Ishikawa (cell line): ENCODE measurements at regions not wholly inside any gene's neighbourhood (a gene's known extent, or its start where the extent isn't known, plus 50 kb on each side); places are given as distances from the start of the nearest gene placed in this dataset.

Source experiments
- CREB1 ChIP-seq: IDR thresholded peaks from 2 replicates; pipeline ENCODE4 v1.6.1; 2012; ENCODE audit warnings: low read depth
- EGR1 ChIP-seq: IDR thresholded peaks from 2 replicates; pipeline ENCODE4 v1.6.1; 2012
- EP300 ChIP-seq: IDR thresholded peaks from 2 replicates; pipeline ENCODE4 v1.6.1; 2012; ENCODE audit warnings: borderline replicate concordance
- FOXM1 ChIP-seq: IDR thresholded peaks from 2 replicates; pipeline ENCODE4 v1.6.1; 2012; ENCODE audit warnings: low read depth, borderline replicate concordance
- MAX ChIP-seq: IDR thresholded peaks from 2 replicates; pipeline ENCODE4 v1.6.1; 2012
- NFIC ChIP-seq: IDR thresholded peaks from 2 replicates; pipeline ENCODE4 v1.6.1; 2012
- RAD21 ChIP-seq: IDR thresholded peaks from 2 replicates; pipeline ENCODE4 v1.6.1; 2012; ENCODE audit warnings: low read depth
- TAF1 ChIP-seq: IDR thresholded peaks from 2 replicates; pipeline ENCODE4 v1.6.1; 2012; ENCODE audit warnings: low read depth, mild to moderate bottlenecking
- TEAD4 ChIP-seq: IDR thresholded peaks from 2 replicates; pipeline ENCODE4 v1.6.1; 2012
- USF1 ChIP-seq: IDR thresholded peaks from 2 replicates; pipeline ENCODE4 v1.6.1; 2012
- YY1 ChIP-seq: IDR thresholded peaks from 2 replicates; pipeline ENCODE4 v1.6.1; 2012; ENCODE audit warnings: low read depth
- ZBTB7A ChIP-seq: IDR thresholded peaks from 2 replicates; pipeline ENCODE4 v1.6.1; 2012; ENCODE audit warnings: low read depth

- TF ChIP-seq ZBTB7A (no peak), NFIC (no peak), USF1 (no peak), EGR1 (no peak), TAF1 (no peak), FOXM1 (no peak), MAX (no peak), EP300 (no peak), YY1 (no peak)
Measured at GRCh38 chrX:81729269-81729777, 527.4 kb downstream of the SH3BGRL start.

- TF ChIP-seq NFIC (no peak), RAD21 (no peak), EP300 (no peak), MAX (no peak), CREB1 (no peak), TAF1 (no peak), USF1 (no peak), EGR1 (no peak)
Measured at GRCh38 chrX:81779701-81780100, 577.8 kb downstream of the SH3BGRL start.

- TF ChIP-seq YY1 (no peak), TEAD4 (0 out of 2 replicates have a peak, but pooled peaks have one; percentile 3), USF1 (no peak), TAF1 (no peak)
Measured at GRCh38 chrX:81791086-81791485, 589.2 kb downstream of the SH3BGRL start.
